Endodermal cell (in vitro differentiated cells): ENCODE measurements at regions not wholly inside any gene's neighbourhood (a gene's known extent, or its start where the extent isn't known, plus 50 kb on each side); places are given as distances from the start of the nearest gene placed in this dataset.

Source experiments
- DNase-seq: peaks from one replicate; pipeline ENCODE4 v3.0.0-alpha.2; 2017
- H3K27ac ChIP-seq: 2 replicates; pipeline ENCODE4 v1.5.1; 2013; ENCODE audit warnings: mild to moderate bottlenecking, low read depth, low read length, moderate library complexity
- H3K27me3 ChIP-seq: 2 replicates; pipeline ENCODE4 v1.6.1; 2013; ENCODE audit warnings: mild to moderate bottlenecking, low read length, moderate library complexity; ENCODE audit not compliant: insufficient read depth, control insufficient read depth, poor library complexity, severe bottlenecking
- H3K36me3 ChIP-seq: 2 replicates; pipeline ENCODE4 v1.7.0; 2013; ENCODE audit warnings: mild to moderate bottlenecking, low read length, moderate library complexity; ENCODE audit not compliant: control insufficient read depth, insufficient read depth
- H3K4me1 ChIP-seq: one replicate; pipeline ENCODE4 v1.7.0; 2013; ENCODE audit warnings: low read length; ENCODE audit not compliant: control insufficient read depth, insufficient read depth
- H3K4me3 ChIP-seq: 2 replicates; pipeline ENCODE4 v1.5.1; 2013; ENCODE audit warnings: mild to moderate bottlenecking, low read length, moderate library complexity
- H3K9ac ChIP-seq: 2 replicates; pipeline ENCODE4 v1.6.1; 2013; ENCODE audit warnings: mild to moderate bottlenecking, low read length, moderate library complexity; ENCODE audit not compliant: poor library complexity, severe bottlenecking; ENCODE audit errors: extremely low read depth
- H3K9me3 ChIP-seq: 2 replicates; pipeline ENCODE4 v1.6.1; 2013; ENCODE audit warnings: mild to moderate bottlenecking, low read length, moderate library complexity; ENCODE audit not compliant: control insufficient read depth
- H3K27ac Mint-ChIP-seq: 2 replicates; pipeline ENCODE4 v1.8.0; 2020; ENCODE audit warnings: mixed read lengths
- H3K27me3 Mint-ChIP-seq: 2 replicates; pipeline ENCODE4 v1.8.0; 2021; ENCODE audit warnings: mild to moderate bottlenecking, mixed read lengths; ENCODE audit not compliant: insufficient read depth
- H3K36me3 Mint-ChIP-seq: 2 replicates; pipeline ENCODE4 v1.8.0; 2020; ENCODE audit warnings: low read depth, mixed read lengths
- H3K4me1 Mint-ChIP-seq: 2 replicates; pipeline ENCODE4 v1.8.0; 2020; ENCODE audit warnings: mixed read lengths
- H3K4me3 Mint-ChIP-seq: 2 replicates; pipeline ENCODE4 v1.8.0; 2020; ENCODE audit warnings: mild to moderate bottlenecking, moderate library complexity, mixed read lengths
- H3K9me3 Mint-ChIP-seq: 2 replicates; pipeline ENCODE4 v1.8.0; 2020; ENCODE audit warnings: mild to moderate bottlenecking, mixed read lengths
- CTCF ChIP-seq: fragments of 200-600 bp; sonication (generic); conservative IDR thresholded peaks from 2 replicates; pipeline ENCODE4 v1.5.0; 2021; ENCODE audit warnings: antibody characterized with exemption, mild to moderate bottlenecking
- WGBS, 2 experiments: methylation state at CpG; one replicate each; pipeline versions ENCODE4 v1.1.5 to v1.1.7; 2013; ENCODE audit warnings: missing lambda C conversion rate in 2 of 2, mixed read lengths in 1 of 2; ENCODE audit not compliant: insufficient coverage in 1 of 2, insufficient read length in 1 of 2; 5-methylcytosine and 5-hydroxymethylcytosine counted together

GRCh38 chr1:186530109-186530508, 69.2 kb upstream of the PDC start:
- Histone ChIP-seq H3K9ac (no peak overlapping the region), H3K9me3 (no peaks in the 10 kb centered on the region), H3K27me3 (no peaks in the 10 kb centered on the region), H3K27ac (no peak overlapping the region), H3K36me3 (no peaks in the 10 kb centered on the region), H3K4me1 (no peaks in the 10 kb centered on the region), H3K4me3 (no peak overlapping the region)
- H3K4me3 Mint-ChIP-seq, result no peak overlapping the region
- TF ChIP-seq CTCF, result no peak
- no peak overlapping the region for H3K27ac Mint-ChIP-seq
- H3K4me1 Mint-ChIP-seq, result no peaks in the 10 kb centered on the region
- H3K9me3 Mint-ChIP-seq, result peaks cover 5% of the 10 kb centered on the region
- whole genome bisulfite sequencing, 2 experiments, result 83 to 88% methylated on average over 1 to 2 of the region's 2 CpGs
- no peaks in the 10 kb centered on the region for H3K27me3 Mint-ChIP-seq
- no peak for DNase-seq
- no peaks in the 10 kb centered on the region for H3K36me3 Mint-ChIP-seq

- Histone ChIP-seq H3K9me3 (peaks cover 9% of the 10 kb centered on the region), H3K27me3 (no peaks in the 10 kb centered on the region), H3K4me1 (no peaks in the 10 kb centered on the region), H3K36me3 (no peaks in the 10 kb centered on the region), H3K27ac (no peak overlapping the region), H3K9ac (no peak overlapping the region), H3K4me3 (no peak overlapping the region)
- Mint-ChIP-seq H3K4me3 (no peak overlapping the region), H3K4me1 (no peaks in the 10 kb centered on the region), H3K27ac (no peak overlapping the region), H3K36me3 (no peaks in the 10 kb centered on the region), H3K9me3 (peaks cover 25% of the 10 kb centered on the region), H3K27me3 (peaks cover 3% of the 10 kb centered on the region)
- DNase-seq, result no peak
- no peak for TF ChIP-seq CTCF
Measured at GRCh38 chr1:186519982-186520381, 59.1 kb upstream of the PDC start.

GRCh38 chr1:186518822-186519381, 58.0 kb upstream of the PDC start:
- Mint-ChIP-seq H3K27ac (no peak overlapping the region), H3K4me1 (peaks cover 4% of the 10 kb centered on the region), H3K4me3 (no peak overlapping the region)

More at GRCh38 chr1:186518822-186519381, 58.0 kb upstream of the PDC start:
- no peaks in the 10 kb centered on the region for H3K36me3 ChIP-seq
- no peak overlapping the region for H3K4me3 ChIP-seq
- no peaks in the 10 kb centered on the region for H3K27me3 ChIP-seq
- TF ChIP-seq CTCF, result no peak
- DNase-seq, result no peak
- Mint-ChIP-seq H3K27me3 (peaks cover 3% of the 10 kb centered on the region), H3K36me3 (no peaks in the 10 kb centered on the region), H3K9me3 (peaks cover 16% of the 10 kb centered on the region)
- H3K27ac ChIP-seq, result no peak overlapping the region
- WGBS, 2 experiments, result 79 to 90% methylated on average over 3 to 4 of the region's 4 CpGs
- peaks cover 6% of the 10 kb centered on the region for H3K9me3 ChIP-seq
- no peak overlapping the region for H3K9ac ChIP-seq
- no peaks in the 10 kb centered on the region for H3K4me1 ChIP-seq
